ENCODE measurements at regions not wholly inside any gene's neighbourhood (a gene's known extent, or its start where the extent isn't known, plus 50 kb on each side); places are given as distances from the start of the nearest gene placed in this dataset.

DNA sequence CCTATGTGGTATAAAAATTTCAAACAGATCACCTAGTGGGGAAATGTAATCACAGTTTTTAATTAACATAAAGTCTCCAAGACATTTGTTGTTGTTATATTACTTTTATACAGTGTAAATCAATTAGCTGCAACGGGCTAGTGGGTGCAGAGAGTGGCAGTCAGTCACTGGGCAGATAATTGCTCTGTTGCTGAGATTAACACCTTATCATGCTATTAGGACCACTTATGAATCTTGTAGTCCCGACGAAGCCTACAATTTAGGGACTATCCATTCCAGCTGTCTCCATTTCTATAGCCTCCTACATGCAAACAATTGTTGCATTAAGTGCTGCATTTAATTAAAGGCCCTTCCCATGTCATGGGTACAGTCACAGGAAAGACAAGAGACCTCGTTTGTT is 158.9 kb upstream of the PROX1 start:
- POLR2A ChIA-PET, result no interaction called here

DNA sequence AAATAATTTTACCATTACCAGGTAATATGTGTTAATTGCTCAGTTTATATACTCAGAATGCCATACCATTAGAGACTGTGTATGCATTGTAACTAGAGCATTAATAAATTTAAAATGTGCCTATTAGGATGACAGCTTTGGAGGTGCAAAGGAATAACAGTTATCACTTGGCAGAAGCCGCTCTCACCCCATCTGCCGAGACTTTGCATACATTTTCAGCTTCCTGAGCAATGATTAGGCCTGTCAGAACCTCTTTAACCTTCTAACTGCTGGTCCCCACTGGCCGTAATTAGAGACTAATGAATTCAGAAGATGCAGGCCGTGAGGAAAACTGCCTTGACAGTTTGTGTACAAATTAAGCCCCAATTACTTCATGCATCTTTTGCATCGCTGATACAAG is 158.0 kb upstream of the PROX1 start:
- H3K4me3 Mint-ChIP-seq, result no peak overlapping the region
- DNase-seq (no peak), ATAC-seq (ENCODE audit: low read depth) (no peak)
- POLR2A ChIA-PET, result no interaction called here
- no peak overlapping the region for H3K27ac Mint-ChIP-seq
- no peaks in the 10 kb centered on the region for H3K4me1 Mint-ChIP-seq
- H3K36me3 Mint-ChIP-seq, result no peaks in the 10 kb centered on the region
- H3K27me3 Mint-ChIP-seq, result peaks cover 2% of the 10 kb centered on the region
- H3K9me3 Mint-ChIP-seq, result peaks cover 1% of the 10 kb centered on the region

More for the DNA sequence above, 158.9 kb upstream of the PROX1 start:
- Mint-ChIP-seq H3K4me3 (no peak overlapping the region), H3K27ac (no peak overlapping the region), H3K9me3 (peaks cover 1% of the 10 kb centered on the region), H3K4me1 (no peaks in the 10 kb centered on the region), H3K27me3 (peaks cover 2% of the 10 kb centered on the region), H3K36me3 (no peaks in the 10 kb centered on the region)
- no peak for DNase-seq
- no peak for ATAC-seq (ENCODE audit: low read depth)

DNA sequence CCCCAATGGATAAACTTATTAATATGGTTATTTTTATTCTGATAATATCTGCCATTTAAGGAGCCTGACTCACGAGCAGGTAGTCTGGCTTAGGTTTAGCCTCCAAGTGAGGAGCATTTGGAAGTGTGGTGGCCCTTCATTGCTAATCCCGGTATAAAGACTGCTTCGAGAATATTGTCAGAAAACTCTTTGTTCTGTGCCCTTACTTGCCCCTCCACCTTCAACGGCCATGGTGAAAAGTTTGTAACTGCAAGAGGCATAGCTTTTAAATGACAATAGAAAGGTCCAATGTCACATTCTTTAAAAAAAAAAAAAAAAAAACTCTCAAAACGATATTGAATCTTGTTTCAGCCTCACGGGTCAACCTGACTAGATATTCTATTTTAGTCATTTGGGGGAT is 157.4 kb upstream of the PROX1 start:
- Mint-ChIP-seq H3K9me3 (peaks cover 1% of the 10 kb centered on the region), H3K27me3 (peaks cover 2% of the 10 kb centered on the region), H3K36me3 (no peaks in the 10 kb centered on the region), H3K4me1 (no peaks in the 10 kb centered on the region), H3K27ac (no peak overlapping the region), H3K4me3 (no peak overlapping the region)
- POLR2A ChIA-PET, result no interaction called here
- ATAC-seq (ENCODE audit: low read depth) (no peak), DNase-seq (no peak)

DNA sequence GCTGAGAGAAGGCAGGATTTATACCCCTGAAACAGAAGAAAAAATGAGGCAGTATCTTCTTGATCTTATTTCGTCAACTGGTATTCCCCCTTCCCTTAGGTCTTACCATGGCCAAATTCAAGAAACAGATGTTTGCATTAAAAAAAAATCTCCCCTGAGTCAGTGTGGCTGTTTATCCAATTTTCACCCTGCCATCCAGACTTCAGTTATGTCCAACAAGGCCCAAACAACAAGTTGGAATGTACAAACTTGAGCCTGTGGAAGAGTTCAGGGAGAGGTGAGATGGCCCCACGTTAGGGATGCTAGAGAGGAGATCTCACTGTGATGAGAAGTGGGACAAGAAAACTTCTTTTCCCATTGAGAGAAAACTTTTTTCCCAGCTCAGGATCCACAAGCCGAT is 147.2 kb upstream of the PROX1 start:
- DNase-seq, result no peak
- Mint-ChIP-seq H3K27ac (no peak overlapping the region), H3K27me3 (peaks cover 2% of the 10 kb centered on the region), H3K36me3 (no peaks in the 10 kb centered on the region), H3K4me1 (no peaks in the 10 kb centered on the region), H3K9me3 (no peaks in the 10 kb centered on the region), H3K4me3 (no peak overlapping the region)
- no peak for ATAC-seq (ENCODE audit: low read depth)
- POLR2A ChIA-PET, result no interaction called here

DNA sequence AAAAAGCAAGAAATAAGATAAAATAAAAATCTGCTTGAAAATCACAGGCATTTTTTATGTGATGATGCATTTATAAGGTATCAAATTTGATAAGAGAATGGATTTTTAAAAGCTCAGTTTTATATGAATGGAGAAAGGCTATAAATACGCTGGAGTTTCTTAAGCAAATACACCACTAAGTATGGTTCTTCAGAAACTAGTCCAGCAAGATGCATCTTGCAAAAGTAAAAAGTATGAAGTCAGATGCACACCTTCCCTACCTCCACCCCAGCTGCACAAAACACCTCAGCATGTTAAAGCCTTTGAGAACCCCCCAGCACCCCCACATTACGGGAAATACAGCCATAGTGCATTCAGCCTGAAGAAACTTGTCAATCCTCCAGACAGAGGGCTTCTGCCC is 143.1 kb upstream of the PROX1 start:
- POLR2A ChIA-PET, result no interaction called here
- no peak for ATAC-seq (ENCODE audit: low read depth)
- H3K36me3 Mint-ChIP-seq, result no peaks in the 10 kb centered on the region
- H3K27ac Mint-ChIP-seq, result no peak overlapping the region
- H3K27me3 Mint-ChIP-seq, result peaks cover 2% of the 10 kb centered on the region
- H3K4me1 Mint-ChIP-seq, result no peaks in the 10 kb centered on the region
- no peak overlapping the region for H3K4me3 Mint-ChIP-seq
- DNase-seq, result no peak
- H3K9me3 Mint-ChIP-seq, result no peaks in the 10 kb centered on the region

DNA sequence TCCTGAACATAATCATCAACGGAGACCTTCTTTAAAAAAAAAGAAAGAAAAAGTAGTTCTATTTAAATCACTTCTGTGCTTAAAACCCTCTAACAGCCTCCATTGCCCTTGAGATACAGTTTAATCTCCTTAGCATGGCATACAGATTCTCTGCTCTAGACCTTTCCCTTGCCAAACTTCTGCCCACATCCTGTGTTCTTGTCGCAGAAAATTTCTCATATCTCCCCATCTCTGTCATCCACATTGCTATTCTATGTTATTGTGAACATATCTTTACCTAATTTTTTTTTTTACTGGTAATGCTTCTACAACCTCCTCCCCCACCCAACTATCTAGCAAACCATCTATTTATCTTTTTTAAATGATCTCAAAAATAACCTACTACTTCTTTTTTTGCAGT is 135.7 kb upstream of the PROX1 start:
- peak; percentile 60 for ATAC-seq (ENCODE audit: low read depth)
- Mint-ChIP-seq H3K36me3 (no peaks in the 10 kb centered on the region), H3K27me3 (no peaks in the 10 kb centered on the region), H3K9me3 (no peaks in the 10 kb centered on the region), H3K4me3 (no peak overlapping the region), H3K27ac (no peak overlapping the region), H3K4me1 (no peaks in the 10 kb centered on the region)
- no peak for DNase-seq
- POLR2A ChIA-PET, result no interaction called here

DNA sequence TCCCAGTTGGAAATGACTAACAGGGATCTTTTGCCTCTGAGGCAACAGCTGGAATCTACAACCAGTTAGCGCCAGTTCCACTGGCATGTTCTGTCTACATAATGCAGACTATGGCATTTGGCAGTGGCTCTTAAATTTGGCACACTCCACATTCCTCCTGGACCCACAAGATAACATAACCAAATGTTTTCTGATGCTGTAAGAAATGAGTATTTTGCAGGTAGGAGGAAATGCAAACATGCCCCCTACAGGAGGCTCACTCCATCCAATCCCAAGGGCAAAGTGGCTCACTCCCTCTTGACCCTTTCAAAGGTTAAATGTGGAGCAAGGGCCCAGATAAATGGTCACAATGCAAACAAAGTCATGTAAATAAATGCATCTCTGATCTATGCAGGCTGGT is 129.2 kb upstream of the PROX1 start:
- no peaks in the 10 kb centered on the region for H3K4me1 Mint-ChIP-seq
- no peaks in the 10 kb centered on the region for H3K9me3 Mint-ChIP-seq
- ATAC-seq (ENCODE audit: low read depth), result no peak
- H3K27me3 Mint-ChIP-seq, result no peaks in the 10 kb centered on the region
- no peak for DNase-seq
- no peak overlapping the region for H3K27ac Mint-ChIP-seq
- H3K36me3 Mint-ChIP-seq, result no peaks in the 10 kb centered on the region
- no peak overlapping the region for H3K4me3 Mint-ChIP-seq
- POLR2A ChIA-PET, result no interaction called here

DNA sequence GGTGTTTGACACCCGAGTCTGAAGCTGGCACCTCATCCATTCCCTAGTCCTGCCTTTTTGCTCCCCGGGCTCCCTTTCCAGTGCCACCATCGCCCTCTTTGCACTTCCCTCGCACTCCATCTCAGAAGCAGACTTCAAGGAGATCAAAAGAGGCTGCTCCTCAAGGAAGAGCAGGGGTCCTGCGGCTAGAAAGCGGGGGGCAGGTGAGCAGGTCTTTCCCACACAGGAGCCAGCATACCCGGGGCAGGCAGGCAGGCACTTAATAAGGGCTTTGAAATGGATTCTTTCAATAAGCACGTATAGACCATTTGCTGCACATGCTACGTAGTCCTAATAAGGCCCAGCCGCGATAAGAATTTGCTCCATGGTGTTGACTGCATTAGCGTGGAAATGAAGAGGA is 125.9 kb upstream of the PROX1 start:
- ATAC-seq (ENCODE audit: low read depth) (no peak), DNase-seq (no peak)
- Mint-ChIP-seq H3K27me3 (no peaks in the 10 kb centered on the region), H3K9me3 (no peaks in the 10 kb centered on the region), H3K4me3 (no peak overlapping the region), H3K27ac (no peak overlapping the region), H3K4me1 (no peaks in the 10 kb centered on the region), H3K36me3 (no peaks in the 10 kb centered on the region)
- POLR2A ChIA-PET, result no interaction called here

DNA sequence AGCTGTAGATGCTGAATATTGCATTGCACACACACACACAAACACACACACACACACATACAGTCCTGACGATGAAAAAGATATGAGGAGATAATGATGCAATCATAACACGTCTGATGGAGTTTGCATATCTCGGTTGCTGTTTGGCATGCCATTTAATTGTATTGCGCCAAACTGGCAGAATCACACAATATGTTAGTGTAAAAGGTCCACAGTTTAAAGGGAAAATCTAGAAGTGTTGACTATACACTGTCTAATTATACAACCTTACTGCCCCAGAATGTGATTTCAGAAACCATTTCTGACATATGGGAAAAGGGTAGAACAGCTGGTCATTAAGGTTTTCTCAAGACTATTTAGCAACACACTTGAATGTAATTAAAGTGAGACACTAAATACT is 123.7 kb upstream of the PROX1 start:
- Mint-ChIP-seq H3K27me3 (no peaks in the 10 kb centered on the region), H3K9me3 (no peaks in the 10 kb centered on the region), H3K27ac (no peak overlapping the region), H3K36me3 (no peaks in the 10 kb centered on the region), H3K4me3 (no peak overlapping the region), H3K4me1 (no peaks in the 10 kb centered on the region)
- ATAC-seq (ENCODE audit: low read depth) (no peak), DNase-seq (no peak)
- POLR2A ChIA-PET, result no interaction called here

DNA sequence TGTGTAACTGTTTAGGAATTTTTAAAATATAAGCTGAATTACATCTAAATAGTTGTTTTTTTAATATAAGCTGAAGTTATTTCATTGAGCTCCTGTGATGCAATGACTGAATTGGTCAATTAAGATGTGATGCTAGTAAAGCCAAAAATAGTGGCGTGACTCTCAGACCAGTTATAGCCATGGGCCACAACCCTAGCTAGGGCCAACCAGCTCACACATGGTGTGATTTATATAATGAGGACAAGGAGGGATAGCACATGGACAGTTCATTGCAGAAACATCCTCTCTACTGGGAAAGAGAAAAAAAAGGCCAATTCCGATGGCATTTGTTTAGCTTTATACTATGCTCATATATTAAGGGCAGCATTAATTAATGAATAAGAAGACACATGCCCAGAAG is 119.3 kb upstream of the PROX1 start:
- Mint-ChIP-seq H3K9me3 (no peaks in the 10 kb centered on the region), H3K4me1 (peaks cover 8% of the 10 kb centered on the region), H3K27me3 (no peaks in the 10 kb centered on the region), H3K4me3 (no peak overlapping the region), H3K27ac (no peak overlapping the region), H3K36me3 (no peaks in the 10 kb centered on the region)
- DNase-seq (no peak), ATAC-seq (ENCODE audit: low read depth) (no peak)
- POLR2A ChIA-PET, result no interaction called here

DNA sequence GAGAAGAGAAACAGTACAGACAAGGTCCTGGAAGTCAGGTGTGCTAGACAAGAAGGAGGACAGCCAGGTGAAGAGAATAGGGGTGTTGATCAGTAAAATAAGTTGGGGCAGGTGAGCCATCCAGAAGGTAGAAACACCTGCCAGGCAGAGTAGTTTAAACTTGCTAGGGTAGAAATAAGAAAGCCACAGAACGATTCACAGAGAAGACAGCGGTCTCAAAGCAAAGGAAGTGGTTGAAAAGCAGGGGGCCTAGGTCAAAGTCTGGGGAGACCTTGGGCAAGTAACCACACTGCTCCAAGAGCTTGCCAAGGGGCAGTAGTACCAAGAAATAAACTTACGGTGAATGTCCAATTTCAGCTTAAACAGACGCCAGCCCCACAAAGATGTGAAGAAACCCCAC is 116.6 kb upstream of the PROX1 start:
- POLR2A ChIA-PET, result no interaction called here
- Mint-ChIP-seq H3K27ac (no peak overlapping the region), H3K4me1 (peaks cover 8% of the 10 kb centered on the region), H3K9me3 (no peaks in the 10 kb centered on the region), H3K36me3 (no peaks in the 10 kb centered on the region), H3K4me3 (no peak overlapping the region), H3K27me3 (no peaks in the 10 kb centered on the region)
- ATAC-seq (ENCODE audit: low read depth) (no peak), DNase-seq (no peak)

DNA sequence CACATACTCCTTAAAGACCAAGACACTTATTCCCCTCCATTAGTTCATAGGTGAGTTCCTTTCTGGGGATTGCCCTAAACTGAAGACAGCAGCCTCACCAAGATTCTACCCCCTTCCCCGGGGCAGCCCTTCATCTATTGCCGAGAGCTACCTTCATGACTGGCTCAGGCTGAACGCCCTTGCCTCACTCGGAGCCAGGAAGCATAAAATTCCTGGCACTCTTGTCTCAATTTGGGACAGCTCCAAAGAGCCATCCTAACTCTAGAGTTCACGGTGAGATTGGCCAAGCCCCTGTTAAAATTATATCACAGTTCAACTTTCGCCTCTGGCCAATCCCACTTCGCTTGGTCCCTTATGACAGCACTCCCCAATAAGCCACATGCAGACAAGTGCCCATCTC is 113.0 kb upstream of the PROX1 start:
- no peaks in the 10 kb centered on the region for H3K36me3 Mint-ChIP-seq
- DNase-seq (no peak), ATAC-seq (ENCODE audit: low read depth) (no peak)
- H3K27me3 Mint-ChIP-seq, result no peaks in the 10 kb centered on the region
- H3K9me3 Mint-ChIP-seq, result no peaks in the 10 kb centered on the region
- POLR2A ChIA-PET, result no interaction called here
- no peak overlapping the region for H3K27ac Mint-ChIP-seq
- peaks cover 8% of the 10 kb centered on the region for H3K4me1 Mint-ChIP-seq
- H3K4me3 Mint-ChIP-seq, result no peak overlapping the region

DNA sequence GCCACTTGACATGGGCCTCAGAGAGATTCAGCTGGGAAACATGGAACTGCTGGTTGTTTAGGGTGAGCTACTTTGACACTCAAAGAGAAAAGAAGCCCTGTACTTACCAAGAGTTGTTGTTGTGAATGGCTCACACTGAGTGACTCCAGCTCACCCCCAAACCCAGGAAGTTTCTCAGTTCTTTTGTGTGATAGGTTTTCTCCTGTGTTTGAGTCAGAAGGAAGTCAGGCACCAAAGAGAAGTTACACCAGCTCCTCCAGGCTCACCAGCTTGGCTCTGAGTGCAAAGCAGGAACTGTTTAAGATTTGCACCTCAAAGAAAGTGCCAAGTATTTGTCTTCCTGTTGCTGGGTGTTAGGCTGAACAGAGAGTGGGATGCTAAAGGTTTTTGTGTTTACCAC is 111.2 kb upstream of the PROX1 start:
- Mint-ChIP-seq H3K27ac (no peak overlapping the region), H3K4me1 (peaks cover 4% of the 10 kb centered on the region), H3K27me3 (peaks cover 2% of the 10 kb centered on the region), H3K9me3 (no peaks in the 10 kb centered on the region), H3K36me3 (no peaks in the 10 kb centered on the region), H3K4me3 (no peak overlapping the region)
- POLR2A ChIA-PET, result no interaction called here
- DNase-seq (no peak), ATAC-seq (ENCODE audit: low read depth) (no peak)

DNA sequence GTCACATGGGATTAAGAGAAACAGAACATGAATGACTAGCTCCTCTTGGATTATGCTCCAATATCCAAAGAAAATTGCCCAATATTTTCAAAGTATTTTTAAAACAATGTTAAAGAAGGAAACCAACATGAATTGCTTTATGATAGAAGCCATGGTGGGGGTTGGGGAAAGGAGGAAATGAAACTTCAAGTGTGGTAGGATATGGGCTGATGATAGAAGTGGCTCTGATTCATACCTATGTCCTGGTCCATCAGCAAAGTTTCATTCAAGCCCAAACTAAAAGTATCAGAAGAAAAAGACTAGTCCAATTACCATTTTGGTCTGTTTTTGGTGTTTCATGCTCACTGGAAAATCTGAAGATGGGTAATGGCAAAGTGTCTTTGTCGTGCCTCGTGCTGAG is 104.2 kb upstream of the PROX1 start:
- Mint-ChIP-seq H3K27ac (no peak overlapping the region), H3K27me3 (peaks cover 2% of the 10 kb centered on the region), H3K9me3 (no peaks in the 10 kb centered on the region), H3K4me1 (peaks cover 3% of the 10 kb centered on the region), H3K4me3 (no peak overlapping the region), H3K36me3 (no peaks in the 10 kb centered on the region)
- DNase-seq (no peak), ATAC-seq (ENCODE audit: low read depth) (no peak)
- POLR2A ChIA-PET, result no interaction called here

DNA sequence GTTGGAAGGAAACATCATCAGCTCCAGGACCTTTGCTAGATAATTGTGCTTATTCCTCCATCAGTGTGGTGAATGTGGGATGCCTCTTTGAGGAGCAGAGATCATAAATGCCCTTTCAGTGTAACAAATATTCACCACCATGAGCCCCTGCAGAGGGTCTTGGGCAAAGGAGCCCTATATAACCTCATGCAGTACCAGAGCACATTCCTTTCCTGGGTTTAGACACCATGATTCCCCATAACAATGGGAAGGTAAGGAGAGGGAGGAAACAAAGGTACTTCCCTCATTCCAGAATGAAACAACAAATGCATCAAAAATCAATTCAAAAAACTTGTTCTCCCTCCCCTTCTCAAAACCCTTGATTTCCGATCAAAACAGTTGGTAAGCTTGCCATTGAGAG is 103.4 kb upstream of the PROX1 start:
- ATAC-seq (ENCODE audit: low read depth), result no peak

More for the DNA sequence above, 103.4 kb upstream of the PROX1 start:
- Mint-ChIP-seq H3K4me1 (peaks cover 3% of the 10 kb centered on the region), H3K9me3 (no peaks in the 10 kb centered on the region), H3K4me3 (no peak overlapping the region), H3K27me3 (peaks cover 2% of the 10 kb centered on the region), H3K36me3 (no peaks in the 10 kb centered on the region), H3K27ac (no peak overlapping the region)
- POLR2A ChIA-PET, result no interaction called here
- DNase-seq, result no peak
